ENCODE measurements at regions not wholly inside any gene's neighbourhood (a gene's known extent, or its start where the extent isn't known, plus 50 kb on each side); places are given as distances from the start of the nearest gene placed in this dataset.

DNA sequence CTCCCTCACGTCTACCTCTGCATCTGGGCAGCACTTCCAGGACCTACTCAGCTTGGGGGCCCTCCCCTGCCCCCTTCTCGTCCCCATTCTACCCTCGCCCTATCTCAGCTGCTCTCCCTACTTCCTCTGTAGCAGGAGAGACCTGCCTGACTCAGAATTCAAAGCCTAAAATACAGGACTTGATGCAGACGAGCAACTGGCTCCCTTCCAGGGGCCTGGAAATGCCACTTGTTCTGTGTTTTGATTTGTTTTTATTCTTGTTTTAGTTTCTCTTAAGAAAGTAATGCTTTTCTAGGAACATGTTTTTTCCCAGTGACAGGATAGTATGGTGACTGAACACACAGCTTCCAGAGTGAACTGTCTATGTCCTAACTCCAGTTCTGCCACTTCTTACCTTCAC, 320.4 kb upstream of the CDH4 start:
- no peak overlapping the region for H3K4me3 ChIP-seq (ENCODE audit: low read depth, low read length)
- no peak for FAIRE-seq
- DNase-seq (ENCODE audit: low read depth) = no peak
- no peaks in the 10 kb centered on the region for H3K36me3 ChIP-seq (ENCODE audit: control insufficient read depth, insufficient read depth, low read length)
- no peaks in the 10 kb centered on the region for H3K27me3 ChIP-seq (ENCODE audit: control insufficient read depth, insufficient read depth, low read length)
- TF ChIP-seq, protein P1, sequence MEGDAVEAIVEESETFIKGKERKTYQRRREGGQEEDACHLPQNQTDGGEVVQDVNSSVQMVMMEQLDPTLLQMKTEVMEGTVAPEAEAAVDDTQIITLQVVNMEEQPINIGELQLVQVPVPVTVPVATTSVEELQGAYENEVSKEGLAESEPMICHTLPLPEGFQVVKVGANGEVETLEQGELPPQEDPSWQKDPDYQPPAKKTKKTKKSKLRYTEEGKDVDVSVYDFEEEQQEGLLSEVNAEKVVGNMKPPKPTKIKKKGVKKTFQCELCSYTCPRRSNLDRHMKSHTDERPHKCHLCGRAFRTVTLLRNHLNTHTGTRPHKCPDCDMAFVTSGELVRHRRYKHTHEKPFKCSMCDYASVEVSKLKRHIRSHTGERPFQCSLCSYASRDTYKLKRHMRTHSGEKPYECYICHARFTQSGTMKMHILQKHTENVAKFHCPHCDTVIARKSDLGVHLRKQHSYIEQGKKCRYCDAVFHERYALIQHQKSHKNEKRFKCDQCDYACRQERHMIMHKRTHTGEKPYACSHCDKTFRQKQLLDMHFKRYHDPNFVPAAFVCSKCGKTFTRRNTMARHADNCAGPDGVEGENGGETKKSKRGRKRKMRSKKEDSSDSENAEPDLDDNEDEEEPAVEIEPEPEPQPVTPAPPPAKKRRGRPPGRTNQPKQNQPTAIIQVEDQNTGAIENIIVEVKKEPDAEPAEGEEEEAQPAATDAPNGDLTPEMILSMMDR (IDR thresholded peaks at IDR 0.05; ENCODE audit: insufficient read depth, low read length, severe bottlenecking) = no peak

DNA sequence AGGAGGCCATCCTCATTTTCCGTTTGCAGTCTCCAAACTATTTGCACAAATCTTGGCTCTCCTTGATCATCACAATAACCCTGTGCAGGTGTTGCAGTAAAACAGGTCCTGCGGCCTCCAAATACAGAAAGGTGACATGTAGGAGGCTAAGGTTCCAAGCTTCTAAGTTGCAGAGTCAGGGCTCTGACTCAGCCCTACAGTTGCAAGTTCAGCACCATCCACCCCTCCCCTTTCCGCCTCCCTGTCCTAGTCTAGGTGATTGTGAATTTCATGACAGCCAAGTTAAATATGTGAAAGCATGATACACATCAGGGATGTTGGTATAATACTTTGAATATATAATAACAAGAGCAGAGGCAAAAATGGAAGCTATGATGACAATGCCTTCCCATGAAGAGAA, 317.3 kb upstream of the CDH4 start:
- TF ChIP-seq, protein P1 (IDR thresholded peaks at IDR 0.05; ENCODE audit: insufficient read depth, low read length, severe bottlenecking) = no peak
- Histone ChIP-seq H3K36me3 (ENCODE audit: control insufficient read depth, insufficient read depth, low read length) (no peaks in the 10 kb centered on the region), H3K4me3 (ENCODE audit: low read depth, low read length) (no peak overlapping the region), H3K27me3 (ENCODE audit: control insufficient read depth, insufficient read depth, low read length) (no peaks in the 10 kb centered on the region)
- no peak for FAIRE-seq
- DNase-seq (ENCODE audit: low read depth) = peak; percentile 1

DNA sequence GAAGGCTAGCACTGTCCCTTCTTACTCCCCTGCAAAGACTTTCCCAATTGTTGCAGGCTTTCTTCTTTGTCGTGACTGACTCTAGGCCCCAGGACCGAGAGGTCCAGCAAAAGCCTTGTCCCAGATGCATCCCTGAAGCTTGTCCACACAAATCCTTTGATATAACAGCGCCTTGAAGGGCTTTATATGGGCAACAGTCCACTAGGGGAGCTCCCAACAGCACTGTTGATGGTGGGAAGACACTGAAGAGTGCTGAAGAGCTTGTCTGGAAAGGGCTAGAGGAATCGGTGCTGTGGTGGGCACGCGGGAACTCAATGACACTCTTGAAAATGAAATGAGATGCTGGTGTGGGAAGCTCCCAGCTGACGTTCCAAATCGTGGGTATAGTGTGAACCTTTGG, 316.1 kb upstream of the CDH4 start:
- no peaks in the 10 kb centered on the region for H3K36me3 ChIP-seq (ENCODE audit: control insufficient read depth, insufficient read depth, low read length)
- DNase-seq (ENCODE audit: low read depth) (no peak), FAIRE-seq (no peak)
- no peaks in the 10 kb centered on the region for H3K27me3 ChIP-seq (ENCODE audit: control insufficient read depth, insufficient read depth, low read length)
- H3K4me3 ChIP-seq (ENCODE audit: low read depth, low read length) = no peak overlapping the region
- TF ChIP-seq, protein P1 (IDR thresholded peaks at IDR 0.05; ENCODE audit: insufficient read depth, low read length, severe bottlenecking) = no peak

DNA sequence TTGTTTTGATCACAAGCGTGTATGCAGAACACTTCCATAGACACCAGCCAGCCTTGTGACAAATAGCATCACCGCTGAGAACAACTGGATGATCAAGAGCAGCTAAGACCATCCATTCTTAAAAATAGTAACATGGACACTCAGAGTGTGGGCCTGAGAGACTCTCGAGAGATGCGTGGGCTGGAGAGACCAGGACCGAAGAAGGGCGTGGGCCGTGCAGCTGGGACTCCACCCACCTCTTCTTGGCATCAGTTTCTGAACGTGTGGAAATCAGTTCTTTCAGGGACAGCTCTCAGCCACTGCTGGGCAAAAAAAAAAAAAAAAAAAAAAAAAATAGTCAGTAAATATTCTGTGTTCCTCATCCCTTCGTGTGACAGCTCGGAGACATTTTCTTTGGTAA, 314.5 kb upstream of the CDH4 start:
- Histone ChIP-seq H3K27me3 (ENCODE audit: control insufficient read depth, insufficient read depth, low read length) (no peaks in the 10 kb centered on the region), H3K4me3 (ENCODE audit: low read depth, low read length) (no peak overlapping the region), H3K36me3 (ENCODE audit: control insufficient read depth, insufficient read depth, low read length) (no peaks in the 10 kb centered on the region)
- TF ChIP-seq, protein P1 (IDR thresholded peaks at IDR 0.05; ENCODE audit: insufficient read depth, low read length, severe bottlenecking) = no peak
- DNase-seq (ENCODE audit: low read depth) = no peak
- no peak for FAIRE-seq

DNA sequence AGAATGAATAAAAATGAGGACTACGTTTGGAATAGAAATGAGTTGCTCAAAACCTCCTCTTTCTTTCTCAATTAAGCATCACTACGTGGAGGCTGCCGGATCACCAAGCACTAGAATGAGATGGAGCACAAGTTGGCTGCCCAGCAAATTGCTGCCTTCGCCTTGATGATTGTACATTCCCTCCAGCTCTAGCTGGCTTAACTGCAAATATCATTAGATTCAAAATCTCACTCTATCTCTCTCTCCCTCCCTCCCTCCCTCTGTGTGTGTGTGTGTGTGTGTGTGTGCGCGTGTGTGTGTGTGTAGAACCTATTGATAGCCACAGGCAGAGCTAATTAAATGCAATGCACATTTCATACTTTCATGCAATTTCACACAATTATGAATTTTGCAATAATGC, 310.7 kb upstream of the CDH4 start:
- Histone ChIP-seq H3K4me3 (ENCODE audit: low read depth, low read length) (no peak overlapping the region), H3K36me3 (ENCODE audit: control insufficient read depth, insufficient read depth, low read length) (no peaks in the 10 kb centered on the region), H3K27me3 (ENCODE audit: control insufficient read depth, insufficient read depth, low read length) (no peaks in the 10 kb centered on the region)
- DNase-seq (ENCODE audit: low read depth) (no peak), FAIRE-seq (no peak)
- TF ChIP-seq, protein P1 (IDR thresholded peaks at IDR 0.05; ENCODE audit: insufficient read depth, low read length, severe bottlenecking) = no peak

DNA sequence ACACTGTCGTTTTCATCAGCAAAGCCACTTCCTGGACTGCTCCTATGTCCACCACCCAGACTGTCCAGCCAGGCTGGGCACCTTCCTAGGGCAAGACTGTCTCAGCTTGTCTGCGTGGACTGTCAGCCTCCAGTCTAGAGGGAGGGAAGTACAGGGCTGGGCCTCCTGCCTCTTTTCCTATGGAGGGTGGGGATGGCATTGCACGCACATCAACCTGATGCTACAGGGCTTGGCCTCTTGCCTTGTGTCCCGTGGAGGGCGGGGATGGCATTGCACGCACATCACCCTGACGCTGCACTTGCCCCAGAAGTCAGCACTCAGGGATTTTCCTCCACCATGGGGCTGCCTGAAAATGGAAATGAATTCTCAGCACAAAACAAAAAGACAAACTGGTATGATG, 304.2 kb upstream of the CDH4 start:
- Histone ChIP-seq H3K36me3 (ENCODE audit: control insufficient read depth, insufficient read depth, low read length) (no peaks in the 10 kb centered on the region), H3K4me3 (ENCODE audit: low read depth, low read length) (no peak overlapping the region), H3K27me3 (ENCODE audit: control insufficient read depth, insufficient read depth, low read length) (no peaks in the 10 kb centered on the region)
- TF ChIP-seq, protein P1 (IDR thresholded peaks at IDR 0.05; ENCODE audit: insufficient read depth, low read length, severe bottlenecking) = no peak
- peak; percentile 23 for FAIRE-seq
- DNase-seq (ENCODE audit: low read depth) = no peak
